ENCODE measurements at regions not wholly inside any gene's neighbourhood (a gene's known extent, or its start where the extent isn't known, plus 50 kb on each side); places are given as distances from the start of the nearest gene placed in this dataset.

- H3K27me3 ChIP-seq (ENCODE audit: control insufficient read depth in 3 of 3, insufficient read depth in 3 of 3, low read length in 3 of 3): peaks cover 3 to 4% (median 4%) of the 10 kb centered on the region in 3 donors
- H3K27ac ChIP-seq (ENCODE audit: low read depth, low read length): no peak overlapping the region
- H3K4me1 ChIP-seq (ENCODE audit: control insufficient read depth in 3 of 3, insufficient read depth in 3 of 3, low read length in 3 of 3): peaks cover 9 to 14% (median 13%) of the 10 kb centered on the region in 3 donors
Observed at GRCh38 chr6:159108426-159108985, 60.7 kb upstream of the FNDC1 start.

GRCh38 chr6:159107451-159108260 is 61.5 kb upstream of the FNDC1 start:
- Histone ChIP-seq H3K9ac (ENCODE audit: low read depth in 1 of 3, low read length in 3 of 3) (no peak overlapping the region), H3K36me3 (ENCODE audit: control insufficient read depth in 3 of 3, insufficient read depth in 3 of 3, low read length in 3 of 3) (no peaks in the 10 kb centered on the region), H3K27me3 (ENCODE audit: control insufficient read depth in 3 of 3, insufficient read depth in 3 of 3, low read length in 3 of 3) (peaks cover 3 to 4% (median 4%) of the 10 kb centered on the region in 3 donors), H3K9me3 (ENCODE audit: control insufficient read depth in 3 of 3, low read length in 3 of 3) (no peaks in the 10 kb centered on the region), H3K27ac (ENCODE audit: low read depth, low read length) (no peak overlapping the region), H3K4me1 (ENCODE audit: control insufficient read depth in 3 of 3, insufficient read depth in 3 of 3, low read length in 3 of 3) (peaks cover 6 to 13% (median 7%) of the 10 kb centered on the region in 3 donors), H3K4me3 (ENCODE audit: low read length in 3 of 3) (no peak overlapping the region)

More at GRCh38 chr6:159108426-159108985, 60.7 kb upstream of the FNDC1 start:
- no peaks in the 10 kb centered on the region for H3K36me3 ChIP-seq (ENCODE audit: control insufficient read depth in 3 of 3, insufficient read depth in 3 of 3, low read length in 3 of 3)
- no peak overlapping the region for H3K9ac ChIP-seq (ENCODE audit: low read depth in 1 of 3, low read length in 3 of 3)
- H3K4me3 ChIP-seq (ENCODE audit: low read length in 3 of 3): no peak overlapping the region
- H3K9me3 ChIP-seq (ENCODE audit: control insufficient read depth in 3 of 3, low read length in 3 of 3): no peaks in the 10 kb centered on the region

GRCh38 chr6:159106627-159107241 is 61.9 kb upstream of the TAGAP start:
- H3K27me3 ChIP-seq (ENCODE audit: control insufficient read depth in 3 of 3, insufficient read depth in 3 of 3, low read length in 3 of 3): peaks cover 3 to 4% (median 4%) of the 10 kb centered on the region in 3 donors
- H3K9ac ChIP-seq (ENCODE audit: low read depth in 1 of 3, low read length in 3 of 3): no peak overlapping the region
- H3K36me3 ChIP-seq (ENCODE audit: control insufficient read depth in 3 of 3, insufficient read depth in 3 of 3, low read length in 3 of 3): no peaks in the 10 kb centered on the region
- no peak overlapping the region for H3K27ac ChIP-seq (ENCODE audit: low read depth, low read length)
- peaks cover 6 to 13% (median 7%) of the 10 kb centered on the region in 3 donors for H3K4me1 ChIP-seq (ENCODE audit: control insufficient read depth in 3 of 3, insufficient read depth in 3 of 3, low read length in 3 of 3)
- peak overlapping the region in 1 of 3 donors; percentile 51 for H3K4me3 ChIP-seq (ENCODE audit: low read length in 3 of 3)
- H3K9me3 ChIP-seq (ENCODE audit: control insufficient read depth in 3 of 3, low read length in 3 of 3): no peaks in the 10 kb centered on the region

- H3K9me3 ChIP-seq (ENCODE audit: control insufficient read depth in 3 of 3, low read length in 3 of 3): no peaks in the 10 kb centered on the region
- no peak overlapping the region for H3K4me3 ChIP-seq (ENCODE audit: low read length in 3 of 3)
- peaks cover 6 to 13% (median 7%) of the 10 kb centered on the region in 3 donors for H3K4me1 ChIP-seq (ENCODE audit: control insufficient read depth in 3 of 3, insufficient read depth in 3 of 3, low read length in 3 of 3)
- H3K27ac ChIP-seq (ENCODE audit: low read depth, low read length): no peak overlapping the region
- peaks cover 3 to 4% (median 4%) of the 10 kb centered on the region in 3 donors for H3K27me3 ChIP-seq (ENCODE audit: control insufficient read depth in 3 of 3, insufficient read depth in 3 of 3, low read length in 3 of 3)
- no peaks in the 10 kb centered on the region for H3K36me3 ChIP-seq (ENCODE audit: control insufficient read depth in 3 of 3, insufficient read depth in 3 of 3, low read length in 3 of 3)
- H3K9ac ChIP-seq (ENCODE audit: low read depth in 1 of 3, low read length in 3 of 3): no peak overlapping the region
Observed at GRCh38 chr6:159105716-159106115, 60.9 kb upstream of the TAGAP start.

- Histone ChIP-seq H3K27me3 (ENCODE audit: control insufficient read depth in 3 of 3, insufficient read depth in 3 of 3, low read length in 3 of 3) (peaks cover 3 to 4% (median 4%) of the 10 kb centered on the region in 3 donors), H3K4me3 (ENCODE audit: low read length in 3 of 3) (no peak overlapping the region), H3K4me1 (ENCODE audit: control insufficient read depth in 3 of 3, insufficient read depth in 3 of 3, low read length in 3 of 3) (peaks cover 6 to 12% (median 7%) of the 10 kb centered on the region in 3 donors), H3K36me3 (ENCODE audit: control insufficient read depth in 3 of 3, insufficient read depth in 3 of 3, low read length in 3 of 3) (no peaks in the 10 kb centered on the region), H3K9ac (ENCODE audit: low read depth in 1 of 3, low read length in 3 of 3) (no peak overlapping the region), H3K9me3 (ENCODE audit: control insufficient read depth in 3 of 3, low read length in 3 of 3) (no peaks in the 10 kb centered on the region), H3K27ac (ENCODE audit: low read depth, low read length) (no peak overlapping the region)
Observed at GRCh38 chr6:159104931-159105330, 60.1 kb upstream of the TAGAP start.

GRCh38 chr6:159104163-159104925 is 59.6 kb upstream of the TAGAP start:
- Histone ChIP-seq H3K36me3 (ENCODE audit: control insufficient read depth in 3 of 3, insufficient read depth in 3 of 3, low read length in 3 of 3) (no peaks in the 10 kb centered on the region), H3K9me3 (ENCODE audit: control insufficient read depth in 3 of 3, low read length in 3 of 3) (no peaks in the 10 kb centered on the region), H3K27ac (ENCODE audit: low read depth, low read length) (no peak overlapping the region), H3K27me3 (ENCODE audit: control insufficient read depth in 3 of 3, insufficient read depth in 3 of 3, low read length in 3 of 3) (peaks cover 3 to 4% (median 4%) of the 10 kb centered on the region in 3 donors), H3K4me3 (ENCODE audit: low read length in 3 of 3) (peak overlapping the region in 1 of 3 donors; percentile 41), H3K4me1 (ENCODE audit: control insufficient read depth in 3 of 3, insufficient read depth in 3 of 3, low read length in 3 of 3) (peaks cover 6 to 8% (median 7%) of the 10 kb centered on the region in 3 donors), H3K9ac (ENCODE audit: low read depth in 1 of 3, low read length in 3 of 3) (no peak overlapping the region)

GRCh38 chr6:159103396-159104162 is 58.8 kb upstream of the TAGAP start:
- Histone ChIP-seq H3K4me1 (ENCODE audit: control insufficient read depth in 3 of 3, insufficient read depth in 3 of 3, low read length in 3 of 3) (peaks cover 6 to 7% (median 6%) of the 10 kb centered on the region in 3 donors), H3K36me3 (ENCODE audit: control insufficient read depth in 3 of 3, insufficient read depth in 3 of 3, low read length in 3 of 3) (no peaks in the 10 kb centered on the region), H3K27ac (ENCODE audit: low read depth, low read length) (no peak overlapping the region), H3K4me3 (ENCODE audit: low read length in 3 of 3) (peak overlapping the region in 1 of 3 donors; percentile 41), H3K27me3 (ENCODE audit: control insufficient read depth in 3 of 3, insufficient read depth in 3 of 3, low read length in 3 of 3) (peaks cover 3 to 4% (median 4%) of the 10 kb centered on the region in 3 donors), H3K9me3 (ENCODE audit: control insufficient read depth in 3 of 3, low read length in 3 of 3) (no peaks in the 10 kb centered on the region), H3K9ac (ENCODE audit: low read depth in 1 of 3, low read length in 3 of 3) (no peak overlapping the region)

- no peak overlapping the region for H3K4me3 ChIP-seq (ENCODE audit: low read length in 3 of 3)
- no peaks in the 10 kb centered on the region for H3K36me3 ChIP-seq (ENCODE audit: control insufficient read depth in 3 of 3, insufficient read depth in 3 of 3, low read length in 3 of 3)
- H3K4me1 ChIP-seq (ENCODE audit: control insufficient read depth in 3 of 3, insufficient read depth in 3 of 3, low read length in 3 of 3): peaks cover 6 to 7% (median 6%) of the 10 kb centered on the region in 3 donors
- no peaks in the 10 kb centered on the region for H3K9me3 ChIP-seq (ENCODE audit: control insufficient read depth in 3 of 3, low read length in 3 of 3)
- no peak overlapping the region for H3K9ac ChIP-seq (ENCODE audit: low read depth in 1 of 3, low read length in 3 of 3)
- H3K27ac ChIP-seq (ENCODE audit: low read depth, low read length): no peak overlapping the region
- H3K27me3 ChIP-seq (ENCODE audit: control insufficient read depth in 3 of 3, insufficient read depth in 3 of 3, low read length in 3 of 3): peaks cover 3 to 4% (median 4%) of the 10 kb centered on the region in 3 donors
Observed at GRCh38 chr6:159102373-159103160, 57.8 kb upstream of the TAGAP start.

Data from skeletal muscle tissue (tissue), 3 donors.